ENCODE measurements at regions not wholly inside any gene's neighbourhood (a gene's known extent, or its start where the extent isn't known, plus 50 kb on each side); places are given as distances from the start of the nearest gene placed in this dataset.

DNA sequence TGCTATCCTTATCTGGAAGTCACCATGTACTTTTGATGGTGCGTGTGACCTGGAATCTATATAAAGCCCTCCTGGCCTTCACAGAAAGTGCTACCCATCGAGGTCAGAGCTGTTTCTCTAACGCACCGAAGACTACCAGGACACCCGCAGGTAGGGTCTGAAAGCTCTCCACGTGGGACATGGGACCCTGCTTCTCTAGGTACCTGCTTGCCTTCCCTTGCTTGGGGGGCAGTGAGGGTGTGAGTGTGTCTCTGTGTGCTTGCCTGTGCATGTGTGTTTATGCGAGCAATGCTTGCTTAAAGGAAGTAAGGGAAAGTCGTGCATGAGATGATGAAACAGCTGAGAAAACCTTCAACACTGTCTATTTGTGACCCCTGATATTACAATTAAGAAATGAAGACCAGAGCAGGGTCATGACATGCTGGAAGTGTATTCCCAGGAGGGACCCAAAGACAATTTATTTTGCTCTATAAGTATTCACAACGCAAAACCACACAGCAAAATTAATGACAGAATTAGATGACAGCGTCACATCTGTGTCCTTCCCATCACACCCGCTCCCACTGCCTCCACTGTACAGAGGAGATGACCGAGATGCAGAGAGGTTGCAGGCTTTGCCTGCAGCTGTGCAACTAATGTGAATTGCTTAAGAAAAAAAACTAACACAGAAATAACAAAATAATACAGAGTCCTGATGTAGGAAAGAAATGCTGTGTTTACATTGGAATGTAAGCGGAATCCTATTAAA is 76.4 kb upstream of the HELT start:
- DNase-seq (ENCODE audit: low spot score) = no peak
- Mint-ChIP-seq H3K9me3 (no peaks in the 10 kb centered on the region), H3K4me1 (ENCODE audit: low read depth in 2 of 2) (no peaks in the 10 kb centered on the region), H3K4me3 (no peak overlapping the region), H3K27me3 (peaks cover 17 to 46% of the 10 kb centered on the region in 2 donors), H3K27ac (no peak overlapping the region), H3K36me3 (no peaks in the 10 kb centered on the region)
- ATAC-seq = no peak

DNA sequence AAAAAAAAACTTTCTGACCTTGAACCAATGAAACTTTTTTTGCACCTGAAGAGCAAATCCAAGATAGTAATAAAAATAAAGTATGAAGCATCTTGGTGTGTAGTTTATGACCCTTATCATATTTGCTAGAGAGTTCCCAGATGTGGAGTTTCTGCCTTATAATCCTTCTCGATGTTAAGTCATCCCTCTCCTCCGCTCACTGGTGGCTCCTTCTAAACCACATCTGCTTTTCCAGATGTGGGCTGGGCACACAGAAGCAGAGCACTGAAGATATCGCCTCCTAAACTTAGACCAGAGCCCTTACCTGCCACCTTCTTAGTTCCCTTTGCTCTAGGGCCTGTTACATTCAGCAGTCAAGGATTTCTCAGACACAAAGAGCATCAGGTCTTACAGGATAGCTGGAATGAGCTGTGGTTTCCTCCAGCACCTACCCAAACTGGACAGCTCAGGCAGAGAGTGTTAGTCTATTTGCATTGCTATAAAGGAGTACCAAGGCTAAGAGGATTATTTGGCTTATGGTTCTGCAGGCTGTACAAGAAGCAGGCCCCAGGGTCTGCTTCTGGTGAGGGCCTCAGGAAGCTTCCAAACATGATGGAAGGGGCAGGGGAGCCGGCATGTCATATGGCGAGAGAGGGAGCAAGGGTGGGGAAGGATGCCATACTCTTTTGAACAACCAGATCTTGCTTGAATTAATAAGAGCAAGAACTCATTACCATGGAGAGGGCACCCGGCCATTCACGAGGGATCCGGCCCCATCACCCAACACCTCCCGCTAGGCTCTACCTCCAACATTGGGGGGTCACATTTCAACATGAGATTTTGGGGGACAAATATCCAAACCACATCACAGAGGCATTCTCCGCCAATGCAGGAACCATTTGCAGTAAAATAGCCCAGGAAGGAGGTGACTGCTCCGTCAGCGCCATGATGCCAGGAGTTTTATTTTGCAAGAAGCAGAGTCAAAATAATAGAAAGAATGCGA is 75.6 kb upstream of the HELT start:
- H3K9me3 Mint-ChIP-seq = no peaks in the 10 kb centered on the region
- no peak overlapping the region for H3K4me3 Mint-ChIP-seq
- no peaks in the 10 kb centered on the region for H3K4me1 Mint-ChIP-seq (ENCODE audit: low read depth in 2 of 2)
- ATAC-seq = no peak
- no peak for DNase-seq (ENCODE audit: low spot score)
- no peaks in the 10 kb centered on the region for H3K36me3 Mint-ChIP-seq
- peaks cover 24 to 55% of the 10 kb centered on the region in 2 donors for H3K27me3 Mint-ChIP-seq
- H3K27ac Mint-ChIP-seq = no peak overlapping the region

DNA sequence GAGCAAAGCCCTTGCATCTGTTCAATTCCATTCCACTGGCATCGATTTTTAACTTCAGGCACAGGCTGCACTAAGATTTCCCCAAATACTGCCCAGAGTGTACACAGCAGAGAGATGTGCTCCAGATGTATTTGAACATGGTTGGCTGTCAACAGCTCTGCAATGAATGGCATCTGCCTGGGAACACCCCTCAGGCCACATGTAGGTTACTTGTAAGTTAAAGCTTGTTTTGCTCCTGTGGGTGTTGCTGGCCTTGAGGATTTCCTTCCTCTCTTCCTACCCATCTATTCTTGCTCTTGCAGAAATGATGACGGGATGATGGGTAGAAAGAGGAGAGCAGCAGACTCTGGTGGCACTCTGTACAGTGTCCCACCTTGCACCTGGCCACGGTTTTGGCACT is 69.3 kb upstream of the HELT start:
- H3K27ac Mint-ChIP-seq = no peak overlapping the region
- DNase-seq (ENCODE audit: low spot score) (no peak), ATAC-seq (no peak)
- peaks cover 30 to 42% of the 10 kb centered on the region in 2 donors for H3K27me3 Mint-ChIP-seq
- no peak overlapping the region for H3K4me3 Mint-ChIP-seq
- no peaks in the 10 kb centered on the region for H3K9me3 Mint-ChIP-seq
- no peaks in the 10 kb centered on the region for H3K36me3 Mint-ChIP-seq
- no peaks in the 10 kb centered on the region for H3K4me1 Mint-ChIP-seq (ENCODE audit: low read depth in 2 of 2)

DNA sequence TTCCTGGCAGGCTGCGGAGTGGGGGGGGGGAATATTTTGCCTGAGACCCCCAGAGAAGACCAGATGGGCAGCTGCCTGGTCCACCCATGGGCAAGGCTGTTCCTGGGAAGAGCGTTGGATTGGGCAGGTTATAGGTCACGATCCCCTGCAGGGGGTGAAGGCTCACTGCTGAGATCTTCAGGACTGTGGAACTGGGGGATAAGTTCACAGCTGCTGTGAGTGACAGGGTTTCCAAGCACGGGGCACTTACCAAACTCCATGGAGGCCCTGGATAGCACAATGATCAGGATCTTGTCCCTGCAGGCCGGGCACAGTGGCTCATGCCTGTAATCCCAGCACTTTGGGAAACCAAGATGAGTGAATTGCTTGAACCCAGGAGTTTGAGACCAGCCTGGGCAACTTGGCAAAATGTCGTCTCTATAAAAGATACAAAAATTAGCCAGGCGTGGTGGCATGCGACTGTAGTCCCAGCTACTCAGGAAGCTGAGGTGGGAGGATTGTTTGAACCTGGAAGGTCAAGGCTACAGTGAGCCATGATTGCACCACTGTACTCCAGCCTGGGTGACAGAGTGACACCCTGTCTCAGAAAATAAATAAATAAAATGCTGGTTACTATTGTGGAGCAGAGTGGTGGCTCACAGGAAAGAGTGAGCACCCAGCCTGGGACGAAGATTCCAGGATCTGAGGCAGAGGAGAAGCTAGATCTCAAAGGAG is 68.0 kb upstream of the HELT start:
- Mint-ChIP-seq H3K27ac (no peak overlapping the region), H3K4me3 (no peak overlapping the region), H3K27me3 (peaks cover 30 to 37% of the 10 kb centered on the region in 2 donors), H3K4me1 (ENCODE audit: low read depth in 2 of 2) (no peaks in the 10 kb centered on the region), H3K36me3 (no peaks in the 10 kb centered on the region), H3K9me3 (no peaks in the 10 kb centered on the region)
- ATAC-seq (no peak), DNase-seq (ENCODE audit: low spot score) (no peak)

DNA sequence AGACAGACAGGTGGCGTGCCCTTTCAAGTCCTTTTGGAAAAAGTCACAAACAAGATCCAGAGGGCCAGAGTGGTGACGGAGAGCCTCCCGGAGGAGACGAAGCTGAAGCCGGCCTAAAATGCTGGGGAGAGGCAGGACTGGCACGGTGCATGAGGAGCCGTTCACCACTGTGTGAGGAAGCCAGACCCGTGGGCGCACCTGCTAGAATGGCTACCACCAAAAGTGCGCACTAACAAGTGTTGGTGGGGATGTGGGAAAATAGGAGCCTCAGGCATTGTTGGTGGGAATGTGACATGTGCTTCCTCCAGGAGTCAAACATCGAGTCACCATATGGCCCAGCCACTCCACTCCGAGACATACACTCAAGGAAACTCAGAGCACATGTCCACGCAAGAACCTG is 67.4 kb upstream of the HELT start:
- H3K9me3 Mint-ChIP-seq = no peaks in the 10 kb centered on the region
- no peaks in the 10 kb centered on the region for H3K4me1 Mint-ChIP-seq (ENCODE audit: low read depth in 2 of 2)
- H3K27ac Mint-ChIP-seq = no peak overlapping the region
- H3K36me3 Mint-ChIP-seq = no peaks in the 10 kb centered on the region
- DNase-seq (ENCODE audit: low spot score) = no peak
- peaks cover 30 to 36% of the 10 kb centered on the region in 2 donors for H3K27me3 Mint-ChIP-seq
- ATAC-seq = no peak
- H3K4me3 Mint-ChIP-seq = no peak overlapping the region

DNA sequence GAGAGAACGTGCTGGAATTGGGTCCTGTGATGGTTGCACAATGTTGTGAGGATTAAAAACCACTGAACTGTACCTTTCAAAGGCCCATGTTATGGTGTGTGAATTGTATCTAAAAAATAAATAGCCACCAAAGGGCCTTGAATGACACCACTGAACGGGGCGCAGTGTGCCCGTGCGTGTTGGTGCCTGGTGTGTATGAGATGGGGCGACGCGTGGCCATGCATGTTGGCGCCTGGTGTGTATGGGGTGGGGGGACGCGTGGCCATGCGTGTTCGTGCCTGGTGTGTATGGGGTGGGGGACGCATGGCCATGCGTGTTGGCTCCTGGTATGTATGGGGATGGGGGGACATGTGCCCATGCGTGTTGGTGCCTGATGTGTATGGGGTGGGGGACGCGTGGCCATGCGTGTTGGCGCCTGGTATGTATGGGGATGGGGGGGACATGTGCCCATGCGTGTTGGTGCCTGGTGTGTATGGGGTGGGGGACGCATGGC is 66.6 kb upstream of the HELT start:
- H3K27ac Mint-ChIP-seq = no peak overlapping the region
- peaks cover 28 to 29% of the 10 kb centered on the region in 2 donors for H3K27me3 Mint-ChIP-seq
- H3K36me3 Mint-ChIP-seq = no peaks in the 10 kb centered on the region
- ATAC-seq (no peak), DNase-seq (ENCODE audit: low spot score) (no peak)
- H3K4me1 Mint-ChIP-seq (ENCODE audit: low read depth in 2 of 2) = no peaks in the 10 kb centered on the region
- no peak overlapping the region for H3K4me3 Mint-ChIP-seq
- no peaks in the 10 kb centered on the region for H3K9me3 Mint-ChIP-seq

DNA sequence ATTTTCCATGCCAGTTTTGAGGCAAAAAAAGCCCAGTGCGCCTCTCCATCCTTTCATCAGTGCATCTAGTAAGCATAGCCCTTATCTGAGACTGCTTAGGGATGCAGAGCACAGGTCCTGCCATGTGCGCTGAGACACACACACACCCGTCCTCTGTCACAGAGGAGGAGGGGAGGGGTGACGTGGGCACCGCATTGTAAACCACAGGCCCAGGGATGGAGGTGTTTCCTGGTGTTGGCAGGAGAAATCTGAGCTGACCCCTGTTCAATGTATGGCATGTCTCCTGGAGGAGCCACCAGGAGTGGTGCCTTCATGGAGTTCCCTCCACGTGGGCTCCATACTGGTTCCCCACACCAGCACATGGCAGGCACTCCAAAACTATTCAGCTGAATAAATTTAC is 65.8 kb upstream of the HELT start:
- Mint-ChIP-seq H3K27ac (no peak overlapping the region), H3K9me3 (no peaks in the 10 kb centered on the region), H3K4me1 (ENCODE audit: low read depth in 2 of 2) (no peaks in the 10 kb centered on the region), H3K36me3 (no peaks in the 10 kb centered on the region), H3K4me3 (no peak overlapping the region), H3K27me3 (peaks cover 26% of the 10 kb centered on the region in 2 donors)
- ATAC-seq (no peak), DNase-seq (ENCODE audit: low spot score) (no peak)

DNA sequence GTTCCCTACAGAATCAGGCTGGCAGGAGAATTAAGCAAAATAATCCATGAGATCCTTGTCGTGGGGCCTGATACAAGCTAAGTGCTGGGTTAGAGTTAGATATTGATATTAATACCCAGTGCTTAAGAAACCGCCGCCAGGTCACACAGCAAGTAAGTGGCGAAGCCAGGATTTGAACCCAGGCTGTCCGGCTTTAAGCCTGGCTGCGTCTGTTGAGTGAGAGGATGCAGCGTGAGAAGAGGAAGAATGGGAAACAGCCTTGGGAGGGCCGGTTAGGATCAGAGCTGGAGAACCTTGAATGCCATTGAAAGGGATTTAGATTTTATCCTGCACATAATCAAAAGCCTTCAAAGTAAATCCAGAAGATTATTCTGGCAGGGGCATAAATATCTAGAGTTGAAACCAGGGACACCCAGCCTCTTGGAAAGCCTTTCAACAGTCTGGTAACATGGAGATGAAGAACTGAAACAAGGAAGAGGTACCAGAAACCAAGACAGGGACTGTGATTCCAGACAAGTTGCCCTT is 64.8 kb upstream of the HELT start:
- ATAC-seq (no peak), DNase-seq (ENCODE audit: low spot score) (no peak)
- H3K4me3 Mint-ChIP-seq = no peak overlapping the region
- no peaks in the 10 kb centered on the region for H3K9me3 Mint-ChIP-seq
- H3K36me3 Mint-ChIP-seq = no peaks in the 10 kb centered on the region
- peaks cover 20 to 25% of the 10 kb centered on the region in 2 donors for H3K27me3 Mint-ChIP-seq
- H3K4me1 Mint-ChIP-seq (ENCODE audit: low read depth in 2 of 2) = no peaks in the 10 kb centered on the region
- no peak overlapping the region for H3K27ac Mint-ChIP-seq

DNA sequence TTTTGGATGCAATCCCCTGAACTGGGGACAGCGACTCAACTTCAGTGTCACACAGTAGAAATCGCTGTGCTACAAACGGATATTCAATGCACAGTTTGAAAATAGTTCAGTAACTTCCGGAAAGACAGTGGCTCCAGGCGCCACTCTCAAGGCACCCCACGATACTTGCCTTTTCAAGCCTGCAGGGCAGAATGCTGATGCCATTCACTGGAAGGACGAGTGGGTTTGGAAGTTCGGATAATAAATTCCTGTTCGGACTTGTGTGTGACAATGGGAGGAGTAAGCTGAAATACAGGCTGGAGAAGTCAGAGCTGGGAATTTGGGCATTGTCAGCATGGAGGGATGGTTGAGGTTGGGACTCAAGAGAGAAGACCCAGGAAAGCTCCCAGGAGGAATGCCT is 64.3 kb upstream of the HELT start:
- Mint-ChIP-seq H3K4me3 (no peak overlapping the region), H3K9me3 (no peaks in the 10 kb centered on the region), H3K27ac (no peak overlapping the region), H3K27me3 (peaks cover 15 to 24% of the 10 kb centered on the region in 2 donors), H3K4me1 (ENCODE audit: low read depth in 2 of 2) (no peaks in the 10 kb centered on the region), H3K36me3 (no peaks in the 10 kb centered on the region)
- no peak for ATAC-seq
- no peak for DNase-seq (ENCODE audit: low spot score)

DNA sequence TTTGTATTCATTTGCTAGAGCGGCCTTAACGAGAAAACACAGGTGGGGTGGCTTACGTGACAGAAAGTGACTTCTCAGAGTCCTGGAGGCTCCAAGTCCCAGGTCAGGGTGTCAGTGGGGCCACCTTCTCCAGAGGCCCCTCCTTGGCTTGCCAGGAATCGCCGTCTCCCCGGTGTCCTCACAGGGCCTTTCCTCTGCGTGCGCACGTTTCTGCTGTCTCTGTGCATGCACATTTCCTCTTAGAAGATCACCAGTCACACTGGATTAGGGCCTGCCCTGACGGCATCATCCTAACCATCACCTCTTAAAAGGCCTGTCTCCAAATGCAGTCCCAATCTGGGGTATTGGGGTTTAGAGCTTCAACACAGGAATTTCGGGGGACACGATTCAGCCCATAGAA is 63.8 kb upstream of the HELT start:
- H3K9me3 Mint-ChIP-seq = no peaks in the 10 kb centered on the region
- H3K27ac Mint-ChIP-seq = no peak overlapping the region

DNA sequence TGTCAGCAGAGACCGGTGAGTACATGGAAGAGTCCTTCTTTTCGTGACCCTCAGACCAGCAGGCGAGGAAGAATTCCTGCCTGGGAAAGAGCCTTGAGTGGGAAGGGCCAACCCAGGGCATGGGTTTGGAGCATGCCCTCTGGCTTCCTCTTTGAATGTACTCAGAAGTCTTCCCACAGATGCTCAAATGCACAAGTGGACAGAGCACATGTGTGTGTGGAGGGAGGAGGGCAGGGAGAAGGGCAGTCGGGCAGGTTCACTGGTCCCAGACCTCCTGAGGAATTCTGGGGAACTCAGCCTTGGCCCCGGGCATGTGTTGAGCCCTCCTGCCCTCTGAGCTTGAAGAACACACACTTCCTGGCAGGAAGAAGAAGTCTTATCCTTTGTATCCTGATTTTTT is 63.2 kb upstream of the HELT start:
- Mint-ChIP-seq H3K36me3 (no peaks in the 10 kb centered on the region), H3K27me3 (peaks cover 7 to 18% of the 10 kb centered on the region in 2 donors), H3K27ac (no peak overlapping the region), H3K4me1 (ENCODE audit: low read depth in 2 of 2) (no peaks in the 10 kb centered on the region), H3K4me3 (no peak overlapping the region), H3K9me3 (no peaks in the 10 kb centered on the region)
- DNase-seq (ENCODE audit: low spot score) = no peak
- ATAC-seq = no peak

More for the DNA sequence above, 63.8 kb upstream of the HELT start:
- H3K4me3 Mint-ChIP-seq = no peak overlapping the region
- no peaks in the 10 kb centered on the region for H3K4me1 Mint-ChIP-seq (ENCODE audit: low read depth in 2 of 2)
- DNase-seq (ENCODE audit: low spot score) (no peak), ATAC-seq (no peak)
- H3K36me3 Mint-ChIP-seq = no peaks in the 10 kb centered on the region
- H3K27me3 Mint-ChIP-seq = peaks cover 11 to 21% of the 10 kb centered on the region in 2 donors

DNA sequence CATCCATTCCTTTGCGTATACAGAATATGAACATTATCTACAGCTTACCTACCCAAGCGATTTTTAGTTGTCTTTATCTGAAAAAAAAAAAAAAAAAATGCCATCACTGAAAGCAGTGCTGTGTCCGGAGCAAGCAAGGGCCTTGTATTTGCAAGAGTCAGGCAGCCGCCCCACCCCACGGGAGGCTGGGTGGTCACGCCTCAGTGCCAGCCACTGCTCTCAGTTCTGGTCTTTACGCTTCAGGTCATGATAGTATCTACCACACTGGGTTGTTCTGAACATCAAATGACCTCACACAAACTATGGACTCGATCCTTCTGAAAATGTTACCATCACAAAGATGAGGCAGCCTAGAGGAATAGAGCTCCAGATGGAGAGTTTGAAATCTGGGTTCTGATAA is 62.7 kb upstream of the HELT start:
- Mint-ChIP-seq H3K4me3 (no peak overlapping the region), H3K4me1 (ENCODE audit: low read depth in 2 of 2) (no peaks in the 10 kb centered on the region), H3K27me3 (peaks cover 7 to 16% of the 10 kb centered on the region in 2 donors), H3K36me3 (no peaks in the 10 kb centered on the region), H3K9me3 (no peaks in the 10 kb centered on the region), H3K27ac (no peak overlapping the region)
- ATAC-seq (no peak), DNase-seq (ENCODE audit: low spot score) (no peak)

DNA sequence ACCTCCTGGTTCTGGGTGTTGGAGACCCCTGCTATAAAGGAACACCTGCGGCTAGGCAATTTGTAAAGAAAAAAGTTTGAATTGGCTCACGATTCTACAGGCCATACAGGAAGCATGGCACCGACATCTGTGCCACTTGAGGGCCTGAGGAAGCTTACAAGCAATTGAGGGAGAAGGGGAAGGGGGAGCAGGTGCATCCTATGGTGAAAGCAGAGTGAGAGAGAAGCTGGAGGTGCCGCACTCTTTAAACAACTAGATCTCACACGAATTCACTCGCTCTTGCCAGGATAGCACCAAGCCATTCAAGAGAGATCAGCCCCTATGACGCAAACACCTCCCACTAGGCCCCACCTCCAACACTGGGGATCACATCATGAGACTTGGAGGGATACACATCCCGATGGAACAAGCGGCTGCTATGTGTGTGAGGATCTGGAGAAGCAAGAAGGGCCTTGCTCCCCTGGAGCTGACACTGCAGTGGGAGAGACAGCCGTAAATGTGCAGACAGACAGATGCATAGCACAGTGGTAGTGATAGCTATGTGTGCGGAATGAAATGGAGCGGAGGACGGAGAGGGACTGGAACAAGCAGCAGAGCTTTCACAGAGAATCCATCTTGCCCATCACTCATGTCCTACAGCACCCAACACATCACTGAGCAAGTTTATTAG is 60.7 kb upstream of the HELT start:
- Mint-ChIP-seq H3K4me3 (no peak overlapping the region), H3K4me1 (ENCODE audit: low read depth in 2 of 2) (no peaks in the 10 kb centered on the region), H3K27ac (no peak overlapping the region), H3K27me3 (peaks cover 7 to 15% of the 10 kb centered on the region in 2 donors), H3K36me3 (no peaks in the 10 kb centered on the region), H3K9me3 (no peaks in the 10 kb centered on the region)
- ATAC-seq (no peak), DNase-seq (ENCODE audit: low spot score) (no peak)

Measured in natural killer cell treated with Interleukin-12 subunit alpha and Interleukin-12 subunit beta and Interleukin-15 and Interleukin-18, amount 100 ng/mL, for 72 hours (primary cell).